Renal cortical epithelial cell (primary cell): ENCODE measurements at regions not wholly inside any gene's neighbourhood (a gene's known extent, or its start where the extent isn't known, plus 50 kb on each side); places are given as distances from the start of the nearest gene placed in this dataset.

Source experiments
- DNase-seq: peaks from one replicate; pipeline ENCODE4 v3.0.0-alpha.2; 2011; ENCODE audit warnings: low read depth

DNA sequence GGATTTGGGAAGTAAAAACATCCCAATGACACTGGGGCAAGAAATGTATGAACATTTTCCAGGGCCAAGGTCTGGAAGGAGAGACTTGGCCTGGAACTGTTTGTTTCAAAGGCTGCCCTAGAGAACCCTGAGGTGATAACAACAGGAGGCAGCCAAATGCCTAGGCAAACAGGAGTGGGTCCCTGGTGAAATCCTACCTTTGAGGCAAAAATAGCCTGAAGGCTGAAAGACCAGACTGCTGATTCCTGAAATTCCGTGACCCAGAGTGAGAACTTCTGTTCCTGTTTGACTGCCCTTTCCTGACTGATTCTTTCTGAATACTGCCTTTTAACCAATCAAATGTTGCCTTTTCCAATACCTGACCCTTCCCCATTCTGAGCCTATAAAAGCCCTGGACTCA, 196.4 kb downstream of the NSUN3 start:
- DNase-seq = no peak

- DNase-seq = peak; percentile 44
Observed at GRCh38 chr3:94269763-94270162, 206.9 kb downstream of the NSUN3 start.

- DNase-seq = peak; percentile 36
Observed at GRCh38 chr3:94272016-94272415, 209.2 kb downstream of the NSUN3 start.

DNA sequence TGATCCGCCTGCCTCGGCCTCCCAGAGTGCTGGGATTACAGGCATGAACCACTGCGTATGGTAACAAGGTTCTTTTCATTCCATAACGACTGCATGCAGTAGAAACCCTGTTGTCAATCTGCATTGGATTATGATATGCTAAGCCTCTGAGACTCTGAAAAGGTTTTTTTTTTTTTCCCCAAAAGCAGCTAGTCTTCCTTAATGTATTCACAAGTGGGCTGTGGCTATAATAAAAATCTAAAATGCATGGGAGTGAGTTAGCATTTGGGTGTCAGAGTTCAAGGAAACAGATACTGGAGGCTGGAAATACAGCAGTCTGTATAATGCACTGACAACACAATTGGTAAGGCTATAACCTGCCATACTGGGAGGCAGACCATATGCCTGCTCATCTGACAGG, 218.1 kb downstream of the NSUN3 start:
- no peak for DNase-seq

DNA sequence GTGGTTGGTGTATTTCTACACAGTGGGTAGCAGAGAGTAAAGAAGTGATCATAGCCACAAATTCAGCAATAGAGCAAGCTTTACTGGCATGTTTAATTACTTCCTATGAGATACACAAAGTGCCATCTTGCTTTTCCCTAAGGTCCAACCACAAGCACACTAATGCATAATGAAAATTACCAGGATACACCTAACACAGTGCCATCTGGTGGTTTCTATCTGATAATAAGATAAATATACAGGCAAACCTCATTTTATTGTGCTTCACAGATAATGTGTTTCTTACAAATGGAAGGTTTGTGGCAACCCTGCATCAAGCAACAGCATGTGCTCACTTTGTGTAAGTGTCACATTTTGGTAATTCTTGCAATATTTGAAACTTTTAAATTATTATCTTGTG, 223.0 kb downstream of the NSUN3 start:
- peak; percentile 59 for DNase-seq

DNA sequence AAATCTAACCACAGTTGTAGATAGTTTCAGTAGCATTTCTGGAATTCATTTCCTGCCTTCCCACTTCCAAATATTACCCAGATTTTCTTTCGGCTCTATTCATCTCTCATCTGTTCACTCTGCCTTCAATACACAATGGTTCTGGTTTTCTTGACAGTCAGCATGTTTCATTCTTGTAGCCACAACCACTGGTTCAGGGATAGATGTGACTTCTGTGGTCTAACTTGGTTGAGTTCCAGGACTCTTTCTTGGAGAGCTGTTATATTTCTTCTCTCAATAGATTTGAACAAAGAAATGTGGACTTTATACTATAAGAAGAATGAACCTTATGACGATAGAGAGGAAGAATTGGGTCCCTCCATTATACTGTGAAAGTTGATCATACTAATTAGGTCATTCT, 228.8 kb downstream of the NSUN3 start:
- peak; percentile 83 for DNase-seq

DNA sequence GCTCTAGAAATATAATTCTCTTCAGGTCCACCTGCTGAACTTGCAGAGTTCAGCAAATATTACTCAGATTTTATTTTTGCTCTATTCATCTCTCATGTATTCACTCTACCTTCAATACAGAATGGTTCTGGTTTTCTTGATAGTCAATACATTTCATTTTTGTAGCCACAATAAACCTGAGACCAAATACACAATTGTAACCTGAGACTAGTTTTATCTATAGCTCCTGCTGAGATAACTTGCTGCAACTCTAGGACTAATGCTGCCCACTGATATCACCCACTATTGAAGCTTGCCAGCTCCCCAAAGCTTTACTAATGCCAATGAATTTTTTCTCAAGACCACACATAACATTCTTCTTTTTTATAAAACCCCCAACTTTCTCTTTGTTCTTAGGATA, 229.3 kb downstream of the NSUN3 start:
- DNase-seq = no peak

DNA sequence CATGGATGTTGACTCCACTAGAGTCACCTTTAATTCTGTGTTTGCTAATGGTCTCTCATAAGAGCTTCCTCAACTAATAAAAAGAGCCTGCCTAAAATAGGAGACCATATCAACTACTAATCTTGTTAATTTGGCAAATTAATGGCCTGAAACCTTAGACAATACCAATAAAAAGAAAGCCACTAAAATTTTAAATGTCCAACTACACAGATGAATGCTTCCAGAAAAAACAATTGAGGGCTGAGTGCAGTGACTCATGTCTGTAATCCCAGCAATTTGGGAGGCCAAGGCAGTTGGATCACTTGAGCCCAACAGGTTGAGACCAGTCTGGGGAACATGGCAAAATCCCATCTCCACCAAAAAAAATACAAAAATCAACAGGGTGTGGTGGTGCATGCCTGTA, 230.9 kb downstream of the NSUN3 start:
- peak; percentile 91 for DNase-seq

DNA sequence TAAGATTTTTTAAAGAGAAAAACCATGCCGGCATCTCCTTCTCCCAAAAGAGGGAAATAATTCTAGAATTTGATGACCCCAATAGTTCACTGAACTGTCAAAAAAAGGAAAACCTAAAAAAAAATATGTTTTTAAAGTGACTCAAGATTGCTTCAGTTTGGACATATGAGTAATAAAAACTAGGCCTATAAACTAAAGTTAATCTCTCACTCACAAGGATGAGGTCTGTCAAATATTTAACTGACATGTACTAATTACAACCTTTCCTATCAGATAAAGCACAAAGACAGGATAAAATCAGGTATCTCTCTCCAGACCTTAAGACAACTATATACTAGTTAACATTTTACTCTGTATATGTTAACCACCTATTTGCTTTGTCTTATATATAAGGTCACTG, 231.9 kb downstream of the NSUN3 start:
- DNase-seq = peak; percentile 63

DNA sequence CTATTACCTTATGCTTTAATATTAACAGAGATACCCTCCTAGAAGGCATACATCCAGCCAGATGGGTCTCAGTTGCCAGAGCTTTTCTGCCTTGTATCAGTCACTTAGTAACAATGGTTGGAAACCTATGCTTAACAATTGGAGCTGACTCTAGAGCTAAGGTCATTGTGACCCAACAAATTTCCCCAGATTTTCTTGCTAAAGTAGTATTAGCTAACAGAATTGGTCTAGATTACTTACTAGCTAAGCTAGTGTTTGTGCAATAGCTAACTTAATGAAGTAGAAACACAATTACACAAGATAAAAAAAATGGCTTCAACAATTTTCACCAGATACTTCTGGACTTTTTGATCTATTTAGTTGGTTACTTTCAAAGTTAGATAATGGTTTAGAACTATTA, 236.9 kb downstream of the NSUN3 start:
- DNase-seq = peak; percentile 90

GRCh38 chr3:94301366-94301765, 238.5 kb downstream of the NSUN3 start:
- DNase-seq = peak; percentile 52

DNA sequence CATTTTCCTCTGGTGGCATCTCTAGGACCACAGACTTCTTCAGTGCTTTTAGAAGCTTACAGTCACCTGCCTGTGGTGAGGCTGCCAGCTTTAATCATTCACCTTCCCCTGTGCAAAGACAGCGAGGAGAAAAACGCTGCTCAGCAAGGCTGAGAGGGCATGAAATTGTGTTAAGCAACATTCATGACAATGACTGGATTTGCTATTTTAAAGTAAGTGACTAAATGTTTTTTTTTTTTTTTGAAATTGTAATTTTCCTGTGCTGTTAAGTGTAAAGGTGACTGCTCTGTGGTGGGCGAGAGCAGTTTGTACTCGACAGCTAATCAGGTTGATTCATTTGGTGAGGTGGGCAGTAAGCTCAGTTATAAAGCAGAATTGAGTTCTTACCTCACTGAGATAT, 240.4 kb downstream of the NSUN3 start:
- peak; percentile 86 for DNase-seq

DNA sequence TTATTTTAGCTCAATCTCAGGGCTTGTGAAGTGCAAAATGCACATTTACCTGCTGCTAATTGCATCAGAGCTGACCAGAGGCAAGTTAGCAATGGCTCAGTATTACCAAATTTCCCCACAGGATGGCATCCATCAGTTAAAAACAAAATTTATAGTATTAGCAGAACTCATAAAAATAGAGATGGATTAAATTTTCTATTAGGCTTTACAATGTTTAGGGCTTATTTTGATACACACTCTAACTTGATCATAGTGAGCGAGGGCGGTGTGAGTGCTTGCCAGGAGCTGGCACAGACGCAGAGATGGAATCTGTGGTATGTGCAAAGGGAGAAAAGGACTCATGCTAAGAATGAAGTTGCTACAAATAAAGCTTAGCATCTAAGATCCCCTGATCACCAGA, 241.0 kb downstream of the NSUN3 start:
- DNase-seq = peak; percentile 62

GRCh38 chr3:94304954-94305353, 242.1 kb downstream of the NSUN3 start:
- no peak for DNase-seq

GRCh38 chr3:94305835-94306611, 243.2 kb downstream of the NSUN3 start:
- DNase-seq = no peak

DNA sequence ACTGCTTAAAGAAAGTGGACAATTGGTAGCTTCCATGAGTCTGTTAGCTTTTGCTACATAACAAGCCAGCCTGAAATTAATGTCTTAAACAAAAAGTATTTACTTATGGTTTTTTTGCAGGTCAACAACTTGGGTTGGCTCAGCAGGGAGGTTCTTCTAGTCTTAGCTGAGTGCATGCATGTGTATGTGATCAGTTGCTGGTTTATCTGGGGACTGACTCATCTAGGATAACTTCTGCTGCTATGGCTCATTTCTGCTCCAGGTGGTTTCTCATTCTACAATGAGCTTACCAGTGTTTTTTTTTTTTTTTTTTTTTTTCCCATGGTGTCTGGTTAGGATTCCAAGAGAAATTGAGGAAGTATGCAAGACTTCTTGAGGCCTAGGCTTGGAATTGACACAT, 244.7 kb downstream of the NSUN3 start:
- DNase-seq = peak; percentile 18

- DNase-seq = no peak
Observed at GRCh38 chr3:94308767-94309166, 245.9 kb downstream of the NSUN3 start.

DNA sequence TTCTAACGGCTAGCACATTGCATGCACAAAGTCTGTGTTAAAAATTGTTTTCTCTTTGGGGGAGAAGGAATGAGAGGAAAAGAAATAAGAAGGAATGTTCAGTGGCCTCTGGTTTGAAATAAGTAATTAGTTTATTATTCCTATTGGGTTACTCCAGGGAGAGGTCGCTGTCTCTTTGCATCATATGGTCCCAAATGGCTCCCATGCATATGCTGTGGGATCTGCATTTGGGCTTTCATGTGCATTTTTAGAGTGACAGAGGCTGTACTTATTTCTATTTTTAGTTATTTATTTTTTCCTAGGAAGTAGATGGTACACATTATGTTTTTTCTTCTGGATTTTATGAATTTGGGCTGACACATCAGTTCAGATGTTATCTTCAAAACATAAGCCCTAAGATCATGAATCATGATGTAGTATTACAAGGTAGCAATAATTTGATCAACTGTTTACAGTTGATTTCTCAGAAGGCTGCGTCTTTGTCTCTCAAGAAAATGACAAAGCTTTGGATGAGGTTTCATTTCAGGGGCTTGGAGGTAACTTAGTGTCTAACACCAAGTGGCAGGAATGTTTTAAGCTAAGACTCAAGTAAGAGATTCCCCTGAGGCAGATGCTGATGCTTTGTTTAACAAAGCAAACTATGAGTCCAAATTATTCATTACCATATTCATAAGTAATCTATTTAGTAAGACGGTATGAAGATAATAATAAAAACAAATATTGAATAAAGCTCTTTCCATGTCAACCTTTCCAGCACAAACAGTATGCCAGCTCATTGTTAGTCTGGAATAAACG, 247.7 kb downstream of the NSUN3 start:
- DNase-seq = no peak

GRCh38 chr3:94311651-94312050, 248.8 kb downstream of the NSUN3 start:
- no peak for DNase-seq

GRCh38 chr3:94314218-94314883, 251.5 kb downstream of the NSUN3 start:
- peak; percentile 16 for DNase-seq

GRCh38 chr3:94317017-94317416, 254.2 kb downstream of the NSUN3 start:
- DNase-seq = no peak

- no peak for DNase-seq
Observed at GRCh38 chr3:94323596-94323995, 260.7 kb downstream of the NSUN3 start.

- no peak for DNase-seq
Observed at GRCh38 chr3:94331831-94332230, 269.0 kb downstream of the NSUN3 start.
